Activated CD4-positive, alpha-beta T cell treated with anti-CD3 and anti-CD28 coated beads, Interleukin-2, amount 10 ng/mL, durations not matched to agents 24 days and 14 days (primary cell): ENCODE measurements at regions not wholly inside any gene's neighbourhood (a gene's known extent, or its start where the extent isn't known, plus 50 kb on each side); places are given as distances from the start of the nearest gene placed in this dataset.

Experiments used
- DNase-seq: peaks from one replicate; pipeline ENCODE4 v3.0.0; 2022
- H3K27ac Mint-ChIP-seq: one replicate; pipeline ENCODE4 v1.8.0; 2022; ENCODE audit warnings: mild to moderate bottlenecking, mixed read lengths
- H3K27me3 Mint-ChIP-seq: one replicate; pipeline ENCODE4 v1.8.0; 2022; ENCODE audit warnings: mixed read lengths
- H3K36me3 Mint-ChIP-seq: one replicate; pipeline ENCODE4 v1.8.0; 2022; ENCODE audit warnings: low read depth, mild to moderate bottlenecking, mixed read lengths
- H3K4me1 Mint-ChIP-seq: one replicate; pipeline ENCODE4 v1.8.0; 2021; ENCODE audit warnings: mixed read lengths
- H3K4me3 Mint-ChIP-seq: one replicate; pipeline ENCODE4 v1.8.0; 2022; ENCODE audit warnings: mild to moderate bottlenecking, moderate library complexity, mixed read lengths
- H3K9me3 Mint-ChIP-seq: one replicate; pipeline ENCODE4 v1.8.0; 2021; ENCODE audit warnings: mixed read lengths
- intact Hi-C: fragments of 100-400 bp; cut with micrococcal nuclease; formaldehyde crosslinking; loops from one replicate; pipeline ENCODE4 v1.15.1; 2023

DNA sequence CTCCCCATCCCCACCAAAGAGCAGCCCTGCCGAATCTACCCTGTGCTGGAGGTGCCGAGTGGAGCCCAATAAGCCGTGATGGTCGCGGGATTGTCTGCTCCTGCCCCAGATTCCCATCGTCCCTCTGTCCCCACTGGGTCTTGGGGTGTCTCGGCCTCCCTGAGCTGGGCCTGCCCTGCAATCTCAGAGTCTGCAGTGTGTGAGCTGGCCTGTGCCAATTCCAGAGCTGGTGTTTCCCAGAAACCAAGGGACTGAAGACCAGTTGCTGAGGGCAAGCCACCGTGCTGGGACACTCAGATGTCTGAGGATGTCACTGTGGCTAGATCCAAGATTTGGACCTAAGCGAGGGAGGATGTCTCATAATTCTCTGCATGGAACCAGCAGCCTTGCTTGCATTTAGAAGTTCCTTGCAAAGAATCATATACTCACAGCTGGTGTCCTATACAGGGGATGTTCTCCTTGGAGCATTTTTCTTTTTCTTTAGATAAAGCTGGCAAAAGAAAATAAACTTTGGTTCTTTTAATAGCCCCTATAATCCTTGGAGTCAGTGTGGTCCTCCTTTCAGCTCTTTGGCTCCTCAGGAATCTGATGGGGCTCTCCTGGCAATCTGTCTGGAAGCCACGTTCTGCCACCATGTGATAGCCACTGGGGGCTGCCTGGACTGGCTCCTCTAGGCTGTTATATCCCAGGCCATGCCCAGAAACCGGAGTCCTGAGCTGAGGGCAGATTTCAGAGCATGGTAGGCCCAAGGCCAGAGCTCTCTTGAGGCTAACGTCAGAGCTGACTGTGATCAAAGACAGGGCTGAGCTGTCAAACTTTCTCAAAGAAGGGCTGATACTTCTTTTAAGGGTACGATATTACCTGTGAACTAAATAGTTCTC is 140.1 kb upstream of the HAAO start:
- intact Hi-C loops = no loop called here
- Mint-ChIP-seq H3K36me3 (no peaks in the 10 kb centered on the region), H3K27ac (no peak overlapping the region), H3K4me3 (no peak overlapping the region), H3K4me1 (no peaks in the 10 kb centered on the region), H3K9me3 (no peaks in the 10 kb centered on the region), H3K27me3 (no peaks in the 10 kb centered on the region)
- no peak for DNase-seq

DNA sequence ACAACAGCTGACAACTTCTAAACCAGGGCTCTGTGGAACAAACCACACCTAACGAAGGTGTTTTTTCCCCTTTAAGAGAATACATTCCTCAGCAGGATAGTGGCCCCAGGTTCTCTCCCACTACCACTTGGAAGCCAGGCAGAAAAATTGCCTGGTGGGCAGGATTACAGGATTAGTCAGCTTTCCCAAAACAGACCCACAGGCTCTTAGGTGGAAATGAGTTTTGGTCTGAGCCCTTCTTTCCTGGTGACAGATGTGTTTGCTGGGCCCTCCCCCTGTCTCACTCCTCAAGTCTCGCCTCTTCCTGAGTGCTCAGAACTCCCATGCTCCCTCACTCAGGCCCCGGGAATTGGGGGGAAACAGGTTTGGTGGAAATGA is 139.4 kb upstream of the HAAO start:
- intact Hi-C loops = no loop called here
- Mint-ChIP-seq H3K27me3 (no peaks in the 10 kb centered on the region), H3K4me1 (no peaks in the 10 kb centered on the region), H3K4me3 (no peak overlapping the region), H3K9me3 (no peaks in the 10 kb centered on the region), H3K27ac (no peak overlapping the region), H3K36me3 (no peaks in the 10 kb centered on the region)
- no peak for DNase-seq

GRCh38 chr2:42931146-42931817 is 138.9 kb upstream of the HAAO start:
- intact Hi-C loops = no loop called here
- no peaks in the 10 kb centered on the region for H3K36me3 Mint-ChIP-seq
- H3K27me3 Mint-ChIP-seq = no peaks in the 10 kb centered on the region
- no peak overlapping the region for H3K27ac Mint-ChIP-seq
- no peak overlapping the region for H3K4me3 Mint-ChIP-seq
- no peaks in the 10 kb centered on the region for H3K9me3 Mint-ChIP-seq
- DNase-seq = no peak
- H3K4me1 Mint-ChIP-seq = no peaks in the 10 kb centered on the region

GRCh38 chr2:42930025-42930581 is 137.7 kb upstream of the HAAO start:
- intact Hi-C loops = no loop called here
- H3K27ac Mint-ChIP-seq = no peak overlapping the region
- H3K27me3 Mint-ChIP-seq = no peaks in the 10 kb centered on the region

DNA sequence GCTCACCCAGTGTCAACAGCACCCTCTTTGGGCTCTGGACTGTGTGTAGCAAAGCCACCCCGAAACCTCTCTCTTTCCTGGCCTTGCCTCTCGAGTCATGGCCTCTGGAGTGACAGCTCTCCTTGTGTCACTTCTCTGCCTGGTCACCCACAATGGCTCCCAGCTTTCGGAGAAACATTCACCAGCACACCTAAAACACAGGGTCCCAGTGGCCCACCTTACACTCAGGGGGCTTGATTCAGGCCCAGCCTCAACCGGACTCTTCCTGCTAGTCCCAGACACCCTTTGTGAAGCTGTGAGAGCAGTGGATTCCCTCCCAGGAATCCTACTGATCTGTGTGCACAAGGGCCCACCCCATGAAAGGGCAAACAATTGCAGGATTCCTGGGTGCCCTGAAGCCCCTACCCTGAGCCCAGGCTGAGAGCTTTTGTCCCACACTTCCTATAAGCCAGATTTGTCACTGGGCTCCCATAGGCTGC is 137.2 kb upstream of the HAAO start:
- Mint-ChIP-seq H3K27ac (no peak overlapping the region), H3K36me3 (no peaks in the 10 kb centered on the region), H3K27me3 (no peaks in the 10 kb centered on the region), H3K4me3 (no peak overlapping the region), H3K9me3 (no peaks in the 10 kb centered on the region), H3K4me1 (no peaks in the 10 kb centered on the region)
- no peak for DNase-seq
- intact Hi-C loops = loop anchor here (10.0 kb wide), 1 partner anchor 75 kb away; no protein-coding TSS in a partner anchor

More at GRCh38 chr2:42930025-42930581, 137.7 kb upstream of the HAAO start:
- H3K36me3 Mint-ChIP-seq = no peaks in the 10 kb centered on the region
- H3K9me3 Mint-ChIP-seq = no peaks in the 10 kb centered on the region
- H3K4me3 Mint-ChIP-seq = no peak overlapping the region
- DNase-seq = no peak
- no peaks in the 10 kb centered on the region for H3K4me1 Mint-ChIP-seq

GRCh38 chr2:42928692-42929545 is 136.5 kb upstream of the HAAO start:
- H3K36me3 Mint-ChIP-seq = no peaks in the 10 kb centered on the region
- no peak overlapping the region for H3K27ac Mint-ChIP-seq
- no peaks in the 10 kb centered on the region for H3K9me3 Mint-ChIP-seq
- no peak for DNase-seq
- H3K4me1 Mint-ChIP-seq = no peaks in the 10 kb centered on the region
- intact Hi-C loops = loop anchor here (10.0 kb wide), 1 partner anchor 74 kb away; no protein-coding TSS in a partner anchor
- no peak overlapping the region for H3K4me3 Mint-ChIP-seq
- H3K27me3 Mint-ChIP-seq = no peaks in the 10 kb centered on the region

DNA sequence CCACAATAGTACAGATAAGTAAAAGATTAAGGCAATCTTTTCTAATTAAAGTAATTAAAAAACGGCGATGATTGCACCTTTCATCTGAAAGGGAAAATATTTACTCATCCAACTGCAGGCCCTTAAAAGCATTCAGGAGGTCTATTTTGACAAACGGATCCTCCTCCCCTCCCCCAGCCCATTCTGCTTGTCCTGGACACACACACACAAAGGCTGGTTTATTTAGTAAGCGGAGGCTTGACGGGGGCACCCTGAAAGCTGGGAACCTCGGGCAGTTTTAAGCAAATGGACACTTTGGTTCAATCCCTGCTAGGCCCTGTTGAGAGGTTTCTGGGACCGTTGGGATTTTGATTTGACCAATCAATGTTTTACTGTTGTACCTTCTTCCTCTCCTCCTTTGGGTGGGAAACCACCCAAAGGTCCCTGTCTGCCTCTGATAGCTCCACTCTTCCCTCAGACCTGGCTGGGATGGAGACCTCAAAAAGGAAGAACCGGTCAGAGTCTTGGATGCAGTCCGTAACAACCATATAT is 135.8 kb upstream of the HAAO start:
- H3K36me3 Mint-ChIP-seq = no peaks in the 10 kb centered on the region
- H3K27ac Mint-ChIP-seq = no peak overlapping the region
- no peak for DNase-seq
- no peaks in the 10 kb centered on the region for H3K27me3 Mint-ChIP-seq
- H3K9me3 Mint-ChIP-seq = no peaks in the 10 kb centered on the region
- intact Hi-C loops = loop anchor here (10.0 kb wide), 1 partner anchor 73 kb away; no protein-coding TSS in a partner anchor
- no peak overlapping the region for H3K4me3 Mint-ChIP-seq
- H3K4me1 Mint-ChIP-seq = no peaks in the 10 kb centered on the region

DNA sequence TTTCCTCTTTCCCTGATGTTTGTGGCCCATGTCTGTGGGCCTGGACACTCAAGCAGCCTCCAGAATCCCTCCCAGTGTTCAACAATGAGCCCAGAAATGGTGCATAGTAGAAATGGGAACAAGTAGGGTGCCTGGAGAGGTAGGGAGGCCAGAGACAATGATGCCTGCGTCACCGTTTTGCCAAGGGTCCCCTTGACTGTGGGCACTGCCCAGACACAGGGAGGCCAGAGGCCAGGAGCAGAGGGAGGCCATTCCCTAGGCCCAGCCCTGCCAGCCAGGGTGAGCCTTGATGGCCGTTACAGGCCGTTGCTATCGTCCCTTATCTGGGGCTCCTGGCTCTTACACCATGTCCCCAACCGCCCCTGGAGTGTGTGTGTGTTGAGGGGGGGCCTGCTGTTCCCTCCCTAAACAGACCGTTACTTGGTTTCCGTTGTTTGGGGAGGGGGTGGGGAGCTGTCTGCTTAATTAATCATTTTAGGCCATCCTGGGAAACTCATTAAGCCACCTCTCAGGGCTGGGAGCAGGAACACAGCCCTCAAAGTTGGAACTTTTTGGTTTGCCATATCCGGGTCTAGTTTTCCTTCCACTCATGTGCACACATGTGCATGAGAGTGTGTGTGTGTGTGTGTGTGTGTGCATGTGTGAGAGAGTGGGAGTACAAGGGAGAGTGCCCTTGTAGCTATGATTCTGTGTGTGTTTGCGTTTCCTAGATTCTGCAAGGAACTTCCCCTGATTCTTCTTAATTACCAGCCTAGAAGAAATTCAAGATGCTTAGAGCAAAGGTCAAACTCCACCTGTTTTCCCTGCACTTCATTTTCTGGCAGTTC is 135.2 kb upstream of the HAAO start:
- DNase-seq = no peak
- Mint-ChIP-seq H3K9me3 (no peaks in the 10 kb centered on the region), H3K4me3 (no peak overlapping the region), H3K36me3 (no peaks in the 10 kb centered on the region), H3K27me3 (no peaks in the 10 kb centered on the region), H3K27ac (no peak overlapping the region), H3K4me1 (no peaks in the 10 kb centered on the region)
- intact Hi-C loops = loop anchor here (10.0 kb wide), 1 partner anchor 73 kb away; no protein-coding TSS in a partner anchor

DNA sequence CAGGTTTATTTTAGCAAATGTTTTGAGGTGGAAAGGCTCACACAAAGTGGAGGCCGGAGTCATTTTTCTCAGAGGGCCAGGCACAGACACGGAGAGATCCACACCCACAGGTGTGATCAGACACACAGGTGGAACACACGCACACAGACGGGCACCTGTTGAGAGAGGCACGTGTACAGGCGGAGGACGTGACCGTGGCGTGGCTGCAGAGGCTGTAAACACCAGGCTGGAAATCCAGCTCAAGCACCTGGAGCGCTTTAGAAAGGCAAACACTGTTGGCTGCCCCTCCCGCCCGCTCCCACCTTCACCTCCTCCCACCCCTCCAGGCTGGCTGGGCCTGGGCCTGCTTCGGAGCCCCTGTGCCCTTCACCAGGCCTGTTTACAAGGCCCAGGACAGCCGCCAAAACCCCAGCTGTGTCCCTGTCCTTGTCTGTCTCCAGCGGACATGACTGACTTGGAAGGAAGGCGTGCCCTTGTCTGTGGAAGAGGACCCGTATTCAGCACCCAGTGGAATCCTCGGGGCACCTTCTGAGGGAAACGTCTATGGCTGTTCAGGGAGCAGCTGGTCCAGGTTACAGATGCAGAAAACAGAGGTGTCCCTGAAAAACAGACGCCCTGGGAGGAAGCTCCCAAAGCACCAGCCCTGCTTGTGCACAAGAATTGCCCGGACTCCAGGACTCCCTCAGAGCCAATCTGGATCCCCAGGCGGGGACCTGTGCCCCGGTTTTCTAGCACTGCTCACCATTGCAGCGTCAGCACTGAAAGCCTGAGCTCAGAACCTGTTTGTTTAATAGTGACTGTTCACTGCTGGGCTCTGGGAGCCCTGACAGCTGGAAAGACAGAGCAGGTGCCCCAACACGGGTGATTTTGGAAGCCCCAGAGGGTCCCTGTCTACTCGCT is 134.3 kb upstream of the HAAO start:
- H3K36me3 Mint-ChIP-seq = no peaks in the 10 kb centered on the region
- intact Hi-C loops = loop anchor here (10.0 kb wide), 1 partner anchor 72 kb away; no protein-coding TSS in a partner anchor
- no peak overlapping the region for H3K27ac Mint-ChIP-seq
- H3K4me1 Mint-ChIP-seq = no peaks in the 10 kb centered on the region
- DNase-seq = no peak
- H3K4me3 Mint-ChIP-seq = no peak overlapping the region
- H3K27me3 Mint-ChIP-seq = peaks cover 3% of the 10 kb centered on the region
- H3K9me3 Mint-ChIP-seq = no peaks in the 10 kb centered on the region

DNA sequence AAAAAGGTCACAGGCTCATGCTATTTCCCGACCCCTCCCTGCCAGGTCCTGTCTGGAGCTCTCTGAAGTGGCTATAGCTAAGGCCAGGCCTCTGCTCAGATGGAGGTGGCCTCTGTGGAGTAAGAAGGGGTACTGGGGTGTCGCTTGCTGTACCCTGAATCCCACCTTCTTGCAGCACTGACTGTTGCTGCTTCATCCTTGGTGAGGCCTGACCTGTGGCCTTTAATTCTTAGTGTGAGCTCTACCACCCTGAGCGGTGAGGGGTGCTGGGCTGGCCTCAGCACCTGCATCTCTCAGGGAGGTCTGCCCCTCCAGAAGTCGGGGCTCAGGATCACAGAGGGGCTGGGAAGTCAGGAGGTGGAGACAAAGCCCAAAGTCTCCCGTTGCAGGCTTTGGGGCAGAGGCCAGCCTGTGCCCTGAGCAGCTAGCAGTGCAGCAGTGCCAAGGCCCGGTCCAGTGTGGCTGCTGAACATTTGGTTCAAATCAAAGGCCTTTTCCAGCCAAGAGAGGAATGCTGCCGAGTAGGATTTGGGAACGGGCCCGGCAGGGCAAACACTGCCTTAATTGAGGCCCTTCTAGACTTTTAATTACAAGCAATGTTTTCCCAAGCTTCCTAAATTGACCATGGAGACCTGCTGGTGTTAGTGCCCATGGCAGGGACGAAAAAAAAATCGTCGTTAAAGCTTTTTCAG is 133.5 kb upstream of the HAAO start:
- H3K9me3 Mint-ChIP-seq = no peaks in the 10 kb centered on the region
- H3K36me3 Mint-ChIP-seq = no peaks in the 10 kb centered on the region
- H3K27ac Mint-ChIP-seq = no peak overlapping the region
- H3K4me1 Mint-ChIP-seq = no peaks in the 10 kb centered on the region
- H3K4me3 Mint-ChIP-seq = no peak overlapping the region
- H3K27me3 Mint-ChIP-seq = peaks cover 3% of the 10 kb centered on the region
- intact Hi-C loops = loop anchor here (10.0 kb wide), 1 partner anchor 71 kb away; no protein-coding TSS in a partner anchor
- DNase-seq = no peak

DNA sequence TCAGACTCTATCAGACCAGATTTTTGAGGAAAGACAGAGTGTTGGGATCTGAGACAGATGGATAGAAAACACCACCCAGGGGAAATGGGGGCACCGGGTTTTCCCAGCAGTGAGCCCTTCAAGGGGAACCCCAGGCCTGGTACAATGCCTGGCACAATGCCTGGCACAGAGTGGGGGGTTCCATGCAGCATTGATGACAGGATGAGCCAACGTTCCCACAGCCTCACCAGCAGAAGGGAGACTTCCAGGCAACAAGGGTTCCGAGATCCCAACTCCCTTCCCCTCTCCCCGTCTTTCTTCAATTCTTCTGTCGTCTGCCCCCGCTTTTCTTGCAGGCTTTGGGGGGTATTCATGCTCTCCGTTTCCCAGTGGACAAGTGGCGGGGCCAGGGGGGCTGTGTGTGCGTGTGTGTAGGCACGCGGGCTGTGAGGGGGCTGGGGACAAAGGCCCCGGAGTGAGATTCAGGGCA is 132.1 kb upstream of the HAAO start:
- intact Hi-C loops = loop anchor here (10.0 kb wide), 1 partner anchor 70 kb away; no protein-coding TSS in a partner anchor
- Mint-ChIP-seq H3K9me3 (no peaks in the 10 kb centered on the region), H3K36me3 (no peaks in the 10 kb centered on the region)

More for the DNA sequence above, 132.1 kb upstream of the HAAO start:
- DNase-seq = no peak
- peaks cover 4% of the 10 kb centered on the region for H3K27me3 Mint-ChIP-seq
- H3K27ac Mint-ChIP-seq = no peak overlapping the region
- no peaks in the 10 kb centered on the region for H3K4me1 Mint-ChIP-seq
- H3K4me3 Mint-ChIP-seq = no peak overlapping the region
